GM12801 (cell line): ENCODE measurements at regions not wholly inside any gene's neighbourhood (a gene's known extent, or its start where the extent isn't known, plus 50 kb on each side); places are given as distances from the start of the nearest gene placed in this dataset.

Experiments
- TF ChIP-seq, protein P1 (sequence below): IDR thresholded peaks from one replicate; pipeline ENCODE4 v1.5.1; 2011; ENCODE audit warnings: control low read depth; ENCODE audit not compliant: insufficient read length; ENCODE audit errors: extremely low read depth

DNA sequence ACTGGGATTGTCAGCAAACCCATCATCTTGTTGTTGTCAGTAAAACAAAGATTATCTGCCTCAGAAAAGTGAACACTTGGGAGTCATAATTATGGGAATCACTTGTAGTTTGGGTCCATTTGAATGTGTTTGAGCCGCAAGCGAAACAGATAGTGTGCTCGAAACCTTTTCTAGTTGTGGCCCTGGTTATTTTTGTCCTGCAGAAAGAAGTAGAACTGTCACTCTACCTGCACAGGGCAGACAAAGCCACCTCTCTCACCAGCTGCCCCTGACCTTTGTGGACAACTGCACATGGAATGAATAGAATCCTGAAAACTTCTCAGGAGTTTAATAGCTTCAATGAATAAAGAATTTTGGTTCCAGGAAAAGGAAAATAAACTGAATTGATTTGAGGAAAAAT is 156.1 kb upstream of the CHD6 start:
- TF ChIP-seq, protein P1, sequence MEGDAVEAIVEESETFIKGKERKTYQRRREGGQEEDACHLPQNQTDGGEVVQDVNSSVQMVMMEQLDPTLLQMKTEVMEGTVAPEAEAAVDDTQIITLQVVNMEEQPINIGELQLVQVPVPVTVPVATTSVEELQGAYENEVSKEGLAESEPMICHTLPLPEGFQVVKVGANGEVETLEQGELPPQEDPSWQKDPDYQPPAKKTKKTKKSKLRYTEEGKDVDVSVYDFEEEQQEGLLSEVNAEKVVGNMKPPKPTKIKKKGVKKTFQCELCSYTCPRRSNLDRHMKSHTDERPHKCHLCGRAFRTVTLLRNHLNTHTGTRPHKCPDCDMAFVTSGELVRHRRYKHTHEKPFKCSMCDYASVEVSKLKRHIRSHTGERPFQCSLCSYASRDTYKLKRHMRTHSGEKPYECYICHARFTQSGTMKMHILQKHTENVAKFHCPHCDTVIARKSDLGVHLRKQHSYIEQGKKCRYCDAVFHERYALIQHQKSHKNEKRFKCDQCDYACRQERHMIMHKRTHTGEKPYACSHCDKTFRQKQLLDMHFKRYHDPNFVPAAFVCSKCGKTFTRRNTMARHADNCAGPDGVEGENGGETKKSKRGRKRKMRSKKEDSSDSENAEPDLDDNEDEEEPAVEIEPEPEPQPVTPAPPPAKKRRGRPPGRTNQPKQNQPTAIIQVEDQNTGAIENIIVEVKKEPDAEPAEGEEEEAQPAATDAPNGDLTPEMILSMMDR: no peak

DNA sequence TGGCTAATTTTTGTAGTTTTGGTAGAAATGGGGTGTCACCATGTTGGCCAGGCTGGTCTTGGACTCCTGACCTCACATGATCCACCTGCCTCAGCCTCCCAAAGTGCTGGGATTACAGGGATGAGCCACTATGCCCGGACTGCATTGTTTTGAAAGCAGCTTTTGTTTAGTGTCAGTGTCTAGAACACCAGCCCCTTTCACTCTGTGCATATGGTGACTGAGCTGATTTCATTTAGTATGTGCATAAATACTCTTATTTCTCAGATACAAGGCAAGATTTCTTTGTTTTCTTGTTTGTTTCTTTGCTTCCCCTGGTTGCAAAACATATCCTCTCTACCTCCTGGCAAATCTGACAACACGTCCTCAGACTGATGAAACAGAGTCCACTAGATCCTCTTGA is 152.8 kb upstream of the CHD6 start:
- TF ChIP-seq, protein P1: no peak

DNA sequence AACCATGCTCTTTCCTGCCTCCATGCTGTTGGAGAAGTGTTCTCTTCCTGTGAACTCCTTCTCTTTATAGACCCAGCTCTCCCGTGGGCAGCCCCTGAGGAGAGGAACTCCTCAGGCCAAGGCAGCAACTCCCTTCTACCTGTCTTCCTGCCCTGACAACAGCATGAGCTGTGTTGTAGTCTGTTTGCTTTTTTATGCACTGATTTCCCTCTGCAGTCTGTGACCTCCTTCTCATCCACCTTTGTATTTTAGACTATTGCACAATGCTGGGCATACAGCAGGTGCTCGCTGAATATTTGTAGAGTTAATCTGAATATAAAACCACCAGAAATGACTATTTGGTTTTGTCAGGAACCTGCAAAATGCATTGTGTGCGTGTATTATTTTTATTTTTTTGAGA is 152.2 kb upstream of the CHD6 start:
- TF ChIP-seq, protein P1: no peak

DNA sequence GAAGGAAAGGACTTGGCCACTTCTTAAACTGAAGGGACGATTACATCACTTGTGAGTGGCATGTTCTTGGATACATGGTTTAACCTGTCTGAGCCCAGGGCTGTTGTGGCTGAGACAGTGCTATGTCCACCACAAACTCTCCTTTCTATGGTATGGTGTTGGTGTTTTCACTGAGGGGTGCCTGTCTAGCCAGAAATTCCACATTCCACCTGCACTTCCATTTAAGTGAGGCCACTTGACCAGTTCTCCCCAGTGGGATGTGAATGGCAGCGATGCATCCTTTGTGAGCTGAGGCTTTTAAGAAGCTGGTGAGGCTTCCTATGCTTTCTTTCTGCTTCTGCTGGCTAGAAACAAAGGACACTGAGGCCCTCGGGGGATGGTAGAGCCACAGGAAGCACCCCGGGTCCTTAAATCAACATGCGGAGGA is 151.4 kb upstream of the CHD6 start:
- TF ChIP-seq, protein P1: no peak

DNA sequence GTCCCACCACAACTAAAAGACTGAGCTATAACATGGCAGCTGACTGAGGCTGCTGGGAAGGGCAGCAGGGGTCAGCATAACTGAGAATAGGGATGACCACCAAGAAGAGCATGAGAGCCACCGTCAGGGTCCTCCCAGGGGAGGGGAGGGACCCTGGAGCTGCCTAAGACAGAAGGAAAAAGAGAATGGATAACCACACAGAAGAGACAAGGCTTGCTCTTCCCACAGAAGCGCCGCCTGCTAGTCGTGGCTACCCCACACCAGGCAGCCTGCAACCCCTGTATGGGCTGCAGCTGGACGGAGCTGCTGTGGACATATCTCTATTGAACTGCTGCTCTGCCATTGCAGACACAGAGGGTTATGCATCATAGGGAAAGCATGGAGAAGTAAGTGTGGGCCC is 132.0 kb upstream of the CHD6 start:
- TF ChIP-seq, protein P1: no peak

DNA sequence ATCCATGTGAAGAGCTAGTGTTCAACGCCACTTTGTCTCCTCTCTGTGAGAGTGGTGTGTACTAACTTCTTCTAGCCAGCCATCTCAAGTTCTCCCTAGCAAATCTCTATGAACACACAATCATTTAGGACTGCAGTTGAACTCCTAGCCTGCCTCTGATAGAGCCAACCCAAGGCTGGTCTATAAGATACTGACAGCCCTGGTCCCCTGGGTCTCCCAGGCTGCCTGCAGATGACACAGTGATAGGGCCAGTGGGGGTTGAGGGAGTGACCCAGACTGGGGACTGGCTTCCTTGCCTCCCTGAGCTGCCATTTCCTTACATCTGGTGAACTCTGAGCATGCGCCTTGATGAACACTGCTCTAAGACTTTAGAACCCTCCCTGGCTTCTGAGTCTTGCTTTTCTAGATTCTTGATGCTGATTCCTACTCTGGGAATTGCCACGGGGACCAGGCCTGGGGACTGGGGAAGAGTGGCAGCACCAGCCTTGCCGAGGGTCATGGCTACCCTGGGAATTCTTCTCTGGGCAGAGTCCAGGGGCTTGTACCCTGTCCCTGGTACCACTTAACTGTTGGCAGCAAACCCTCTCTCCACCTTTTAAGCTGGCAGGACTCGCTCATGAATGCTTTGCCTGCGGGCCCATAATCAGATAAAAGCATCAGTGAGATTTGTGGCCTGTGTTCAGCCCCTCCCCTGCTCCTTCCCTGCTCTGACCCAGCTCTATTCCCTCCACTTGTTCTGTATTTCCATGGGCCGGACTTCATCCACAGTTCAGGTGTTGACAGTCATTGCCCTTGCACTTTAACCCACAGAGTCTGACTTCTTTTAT is 130.8 kb upstream of the CHD6 start:
- TF ChIP-seq, protein P1: no peak

DNA sequence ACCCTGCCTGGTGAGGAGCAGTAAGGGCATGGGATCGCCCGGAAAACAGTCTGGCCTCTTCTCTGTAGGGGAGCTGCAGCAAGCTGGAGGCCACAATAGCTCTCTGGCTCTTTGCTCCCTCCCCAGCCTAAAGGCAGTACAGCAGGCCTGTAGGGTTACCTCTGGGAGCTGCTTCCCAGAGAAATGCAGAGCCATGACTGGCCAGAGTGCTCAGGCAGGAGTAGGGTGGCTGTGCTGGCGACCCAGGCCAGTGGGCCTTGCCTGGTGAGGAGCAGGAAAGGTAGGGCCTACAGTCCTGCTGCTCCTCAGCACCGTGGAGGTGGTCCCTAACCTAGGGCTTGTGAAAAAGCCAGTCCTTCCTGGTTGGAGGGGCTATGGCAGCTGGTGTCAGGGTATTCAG is 129.9 kb upstream of the CHD6 start:
- TF ChIP-seq, protein P1: no peak
